Fibroblast of lung (primary cell): ENCODE measurements at regions not wholly inside any gene's neighbourhood (a gene's known extent, or its start where the extent isn't known, plus 50 kb on each side); places are given as distances from the start of the nearest gene placed in this dataset.

Experiments
- CTCF ChIP-seq, 2 donors: IDR thresholded peaks in 1 of 2; conservative IDR thresholded peaks in 1 of 2; 1 replicate in 1 of 2; 2 replicates in 1 of 2; pipeline ENCODE4 v1.5.1; 2011 to 2012; ENCODE audit warnings: low read length in 2 of 2, control low read depth in 1 of 2, inconsistent platforms in 1 of 2, low read depth in 1 of 2, mild to moderate bottlenecking in 1 of 2
- EZH2 ChIP-seq: IDR thresholded peaks from 2 replicates; pipeline ENCODE4 v1.5.1; 2012; ENCODE audit warnings: low read length, control low read depth, mild to moderate bottlenecking; ENCODE audit errors: missing control alignments

DNA sequence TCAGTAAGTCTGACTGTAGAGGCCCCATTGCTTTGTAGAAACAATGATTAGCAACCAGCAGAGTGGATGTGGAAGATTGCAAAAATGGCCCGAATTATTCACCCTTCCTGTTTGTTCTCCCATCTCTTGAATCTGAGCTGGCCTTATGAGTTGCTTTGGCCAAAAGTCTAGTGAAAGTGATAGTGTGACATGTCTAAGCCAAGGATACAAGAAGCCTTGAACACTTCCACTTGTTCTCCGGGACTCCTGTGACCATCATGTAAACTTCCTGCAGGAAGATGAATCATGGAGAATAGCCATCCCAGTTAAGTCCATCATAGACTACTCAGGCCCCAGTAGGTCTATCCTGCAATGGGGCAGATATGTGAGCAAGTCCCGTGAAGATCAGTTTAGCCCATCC is 252.0 kb upstream of the JAG1 start:
- TF ChIP-seq CTCF (conservative IDR thresholded peaks at IDR 0.05 in 1 of 2, IDR thresholded peaks at IDR 0.05 in 1 of 2; ENCODE audit: low read depth in 1 of 2, low read length in 2 of 2) (no peak), EZH2 (no peak)
